Adrenal gland (tissue), 9 donors: ENCODE measurements at regions not wholly inside any gene's neighbourhood (a gene's known extent, or its start where the extent isn't known, plus 50 kb on each side); places are given as distances from the start of the nearest gene placed in this dataset.

Experiments used
- DNase-seq, 7 donors: peaks; one replicate each; pipeline ENCODE4 v3.0.0-alpha.2; 2019 to 2020
- H3K27ac ChIP-seq, 5 donors: fragments of 200-600 bp; sonication (generic) in 4 of 5; 1 replicate in 3 of 5; 2 replicates in 2 of 5; pipeline versions ENCODE4 v1.5.1 to v1.8.0; 2016 to 2020; ENCODE audit warnings: mild to moderate bottlenecking in 1 of 5
- H3K27me3 ChIP-seq: fragments of 200-600 bp; 2 replicates; pipeline ENCODE4 v1.8.0; 2021
- H3K36me3 ChIP-seq, 2 donors: fragments of 200-600 bp; replicated peaks in 1 of 2; 1 replicate in 1 of 2; 2 replicates in 1 of 2; pipeline versions ENCODE4 v1.5.1 to v1.8.0; 2018 to 2022
- H3K4me1 ChIP-seq, 2 donors: fragments of 200-600 bp; replicated peaks in 1 of 2; 1 replicate in 1 of 2; 2 replicates in 1 of 2; pipeline versions ENCODE4 v1.5.1 to v1.8.0; 2018 to 2021
- H3K4me3 ChIP-seq, 4 donors: fragments of 200-600 bp; sonication (generic) in 3 of 4; one replicate each; pipeline ENCODE4 v1.5.1; 2016 to 2018
- H3K9me3 ChIP-seq, 3 donors: fragments of 200-600 bp; sonication (generic) in 1 of 3; replicated peaks in 1 of 3; 1 replicate in 2 of 3; 2 replicates in 1 of 3; pipeline versions ENCODE4 v1.5.1 to v1.8.0; 2016 to 2021
- CTCF ChIP-seq, 6 experiments: fragments of 450-650 bp in 4 of 6; fragments of 200-600 bp in 2 of 6; sonication (generic) in 1 of 6; IDR thresholded peaks; 1 replicate in 5 of 6; 2 replicates in 1 of 6; pipeline versions ENCODE4 v1.5.1 to v1.8.0; 2016 to 2021; ENCODE audit warnings: antibody characterized with exemption in 6 of 6, mild to moderate bottlenecking in 2 of 6, moderate library complexity in 1 of 6
- POLR2A ChIP-seq, 2 donors: fragments of 450-650 bp; IDR thresholded peaks; one replicate each; pipeline ENCODE4 v1.6.1; 2017; ENCODE audit warnings: antibody characterized with exemption in 2 of 2, mild to moderate bottlenecking in 2 of 2, moderate library complexity in 1 of 2
- WGBS, 4 donors: extraction: QIAGEN DNeasy Blood & Tissue Kit in 2 of 4; methylation state at CpG; one replicate each; pipeline versions ENCODE4 v1.1.5 to v1.1.7; 2013 to 2017; 5-methylcytosine and 5-hydroxymethylcytosine counted together
- intact Hi-C, 2 donors: fragments of 100-400 bp; cut with DNase I; formaldehyde crosslinking; loops; one replicate each; pipeline versions ENCODE4 v1.14.1 to v1.15.0; 2022 to 2023
- donor health status: healthy with polysubstance abuse.
- donor health status: Bipolar disorder and iron deficiency.
- donor health status: DM: yes; HTN: yes; CAD: no.
- donor health status: DM: no; HTN: no; CAD: no.
- donor health status: DM: no; HTN: no; CAD: no.

DNA sequence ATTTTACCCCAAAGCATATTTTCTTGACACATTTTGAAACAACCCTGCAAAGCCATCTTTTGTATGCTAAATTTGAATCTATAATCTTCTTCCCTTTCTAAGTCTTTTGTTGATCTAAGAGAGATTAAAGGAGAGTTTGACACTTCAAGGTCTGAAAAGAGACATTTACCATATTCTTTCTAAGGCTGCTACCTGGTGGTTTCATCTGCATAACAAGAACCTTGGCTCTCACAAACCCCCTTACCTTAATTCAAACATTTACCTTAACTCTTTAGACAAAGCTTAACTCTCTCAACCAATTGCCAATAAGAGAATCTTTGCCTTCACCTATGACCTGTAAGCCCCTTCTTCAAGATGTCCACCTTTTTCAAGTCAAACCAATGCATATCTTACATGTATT, 1143.6 kb downstream of the CDH11 start:
- H3K36me3 ChIP-seq: no peaks in the 10 kb centered on the region
- no peak overlapping the region for H3K27ac ChIP-seq
- TF ChIP-seq CTCF (IDR thresholded peaks at IDR 0.05) (no peak), POLR2A (IDR thresholded peaks at IDR 0.05) (no peak)
- no peak for DNase-seq
- H3K27me3 ChIP-seq: no peaks in the 10 kb centered on the region
- no peaks in the 10 kb centered on the region for H3K4me1 ChIP-seq
- intact Hi-C loops: no loop called here
- H3K9me3 ChIP-seq: no peaks in the 10 kb centered on the region
- H3K4me3 ChIP-seq: no peak overlapping the region

DNA sequence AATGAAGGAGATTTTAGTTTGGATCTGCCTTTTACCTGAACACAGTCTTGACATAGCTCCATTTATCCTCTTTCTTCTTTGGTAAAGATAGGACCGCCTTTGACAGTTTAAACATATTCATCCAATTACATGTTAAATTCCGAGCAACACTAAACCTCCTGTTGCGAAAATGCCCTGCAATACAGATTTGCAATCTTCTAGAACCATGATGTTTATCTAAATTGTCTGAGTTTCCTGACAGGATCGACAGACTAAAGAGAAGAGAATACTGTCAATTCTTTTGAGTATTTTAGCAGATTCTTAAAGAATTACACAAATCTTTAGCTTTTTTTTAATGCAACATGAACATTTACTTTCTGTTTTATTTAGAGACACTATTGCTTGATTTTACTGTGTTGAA, 1145.5 kb downstream of the CDH11 start:
- Histone ChIP-seq H3K36me3 (no peaks in the 10 kb centered on the region), H3K4me1 (no peaks in the 10 kb centered on the region), H3K4me3 (no peak overlapping the region), H3K9me3 (no peaks in the 10 kb centered on the region), H3K27me3 (no peaks in the 10 kb centered on the region), H3K27ac (no peak overlapping the region)
- intact Hi-C loops: no loop called here
- WGBS, 4 donors: 74 to 79% (median 77%) methylated on average over 4 of the region's 4 CpGs
- TF ChIP-seq POLR2A (IDR thresholded peaks at IDR 0.05) (no peak), CTCF (IDR thresholded peaks at IDR 0.05) (no peak)
- no peak for DNase-seq

DNA sequence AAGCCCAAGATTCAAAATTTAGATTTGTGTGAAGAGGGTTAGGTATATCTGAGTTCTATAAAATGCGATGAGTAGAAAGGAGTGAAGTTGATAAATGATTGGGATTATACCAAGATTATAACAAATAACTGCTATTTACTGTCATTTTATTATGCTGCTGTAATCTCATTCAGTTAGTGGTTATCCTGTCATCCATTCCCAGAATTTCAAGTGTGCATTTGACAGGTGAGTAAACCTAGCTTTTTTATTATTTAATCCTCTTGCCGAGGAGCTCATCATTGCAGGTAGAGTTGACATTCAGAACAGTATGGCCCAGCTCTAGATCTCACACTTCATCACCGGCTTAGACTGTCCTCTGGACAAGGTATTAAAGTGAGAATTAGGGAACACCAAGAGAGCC, 1146.2 kb downstream of the CDH11 start:
- WGBS, 4 donors: 83 to 95% (median 88%) methylated on average over 3 of the region's 3 CpGs
- Histone ChIP-seq H3K4me1 (no peaks in the 10 kb centered on the region), H3K9me3 (no peaks in the 10 kb centered on the region), H3K27me3 (no peaks in the 10 kb centered on the region), H3K4me3 (no peak overlapping the region), H3K36me3 (no peaks in the 10 kb centered on the region), H3K27ac (no peak overlapping the region)
- no peak for TF ChIP-seq POLR2A (IDR thresholded peaks at IDR 0.05)
- TF ChIP-seq CTCF (IDR thresholded peaks at IDR 0.05): no peak
- intact Hi-C loops: no loop called here
- DNase-seq: no peak

DNA sequence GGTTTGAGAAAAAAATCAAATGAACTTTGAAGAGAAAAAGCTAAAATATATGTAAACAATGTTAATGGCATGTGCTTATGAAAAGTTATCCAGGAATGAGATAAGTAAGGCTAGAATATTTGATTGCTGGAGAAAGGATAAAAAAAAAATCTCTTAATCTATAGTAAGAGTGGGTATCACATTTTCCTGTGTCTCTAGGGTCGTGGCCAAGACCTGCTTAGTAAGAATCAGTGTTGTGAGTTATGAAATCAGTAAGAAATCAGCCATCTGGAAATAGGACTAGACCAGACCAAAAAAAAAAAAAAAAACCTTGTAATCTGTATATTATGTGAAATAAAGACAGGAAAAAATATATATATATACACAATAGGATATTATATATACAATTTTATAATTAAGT, 1153.9 kb downstream of the CDH11 start:
- Histone ChIP-seq H3K27ac (no peak overlapping the region), H3K4me1 (no peaks in the 10 kb centered on the region), H3K27me3 (no peaks in the 10 kb centered on the region), H3K9me3 (no peaks in the 10 kb centered on the region), H3K36me3 (no peaks in the 10 kb centered on the region), H3K4me3 (no peak overlapping the region)
- WGBS, 4 donors: 61 to 69% (median 65%) methylated on average over 1 of the region's 1 CpG
- intact Hi-C loops: no loop called here
- DNase-seq: no peak
- TF ChIP-seq CTCF (IDR thresholded peaks at IDR 0.05) (no peak), POLR2A (IDR thresholded peaks at IDR 0.05) (no peak)
